ENCODE measurements at regions not wholly inside any gene's neighbourhood (a gene's known extent, or its start where the extent isn't known, plus 50 kb on each side); places are given as distances from the start of the nearest gene placed in this dataset.
"Not testable (repeated sequence)": the region's sequence is repeated elsewhere in the genome, so short reads cannot be mapped to it uniquely, and the experiment has no call there.

DNA sequence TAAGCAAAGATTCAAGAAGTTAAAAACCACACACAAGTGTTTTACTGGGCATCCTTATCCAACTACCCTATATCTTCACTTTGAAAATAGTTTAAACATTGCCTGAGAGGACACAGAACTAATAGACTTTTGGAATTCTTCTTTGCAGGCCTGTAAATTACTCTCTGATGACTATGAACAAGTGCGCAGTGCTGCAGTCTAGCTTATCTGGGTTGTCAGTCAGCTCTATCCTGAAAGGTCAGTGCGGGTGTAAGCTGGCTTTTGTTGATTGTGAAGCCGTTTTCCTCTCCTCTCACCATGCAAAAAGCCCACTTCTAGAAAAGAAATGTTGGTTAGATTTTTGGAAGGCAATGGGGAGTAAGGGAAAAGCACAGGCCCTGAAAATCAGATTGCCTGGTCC lies 143.6 kb upstream of the ERV3-1 start:
- TF ChIP-seq, protein P1, sequence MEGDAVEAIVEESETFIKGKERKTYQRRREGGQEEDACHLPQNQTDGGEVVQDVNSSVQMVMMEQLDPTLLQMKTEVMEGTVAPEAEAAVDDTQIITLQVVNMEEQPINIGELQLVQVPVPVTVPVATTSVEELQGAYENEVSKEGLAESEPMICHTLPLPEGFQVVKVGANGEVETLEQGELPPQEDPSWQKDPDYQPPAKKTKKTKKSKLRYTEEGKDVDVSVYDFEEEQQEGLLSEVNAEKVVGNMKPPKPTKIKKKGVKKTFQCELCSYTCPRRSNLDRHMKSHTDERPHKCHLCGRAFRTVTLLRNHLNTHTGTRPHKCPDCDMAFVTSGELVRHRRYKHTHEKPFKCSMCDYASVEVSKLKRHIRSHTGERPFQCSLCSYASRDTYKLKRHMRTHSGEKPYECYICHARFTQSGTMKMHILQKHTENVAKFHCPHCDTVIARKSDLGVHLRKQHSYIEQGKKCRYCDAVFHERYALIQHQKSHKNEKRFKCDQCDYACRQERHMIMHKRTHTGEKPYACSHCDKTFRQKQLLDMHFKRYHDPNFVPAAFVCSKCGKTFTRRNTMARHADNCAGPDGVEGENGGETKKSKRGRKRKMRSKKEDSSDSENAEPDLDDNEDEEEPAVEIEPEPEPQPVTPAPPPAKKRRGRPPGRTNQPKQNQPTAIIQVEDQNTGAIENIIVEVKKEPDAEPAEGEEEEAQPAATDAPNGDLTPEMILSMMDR (IDR thresholded peaks at IDR 0.05): not testable (repeated sequence)
- TF ChIP-seq POLR2A (IDR thresholded peaks at IDR 0.05): not testable (repeated sequence)

Data from prostate gland (tissue), 2 donors.